ENCODE measurements at regions not wholly inside any gene's neighbourhood (a gene's known extent, or its start where the extent isn't known, plus 50 kb on each side); places are given as distances from the start of the nearest gene placed in this dataset.

GRCh38 chr4:13938299-13938698 is 310.8 kb upstream of the BOD1L1 start:
- Histone ChIP-seq H4K20me1 (ENCODE audit: insufficient read depth) (no peaks in the 10 kb centered on the region), H3K9me2 (no peaks in the 10 kb centered on the region), H3K4me2 (no peak overlapping the region), H3K79me2 (ENCODE audit: insufficient read depth) (no peaks in the 10 kb centered on the region), H3F3A (replicated peaks; ENCODE audit: insufficient read depth) (no peaks in the 10 kb centered on the region), H3K27ac (ENCODE audit: low read depth in 2 of 2, low read length in 1 of 2) (no peak overlapping the region), H3K4me1 (ENCODE audit: control insufficient read depth in 1 of 2, insufficient read depth in 2 of 2, low read depth in 1 of 2, low read length in 1 of 2) (no peaks in the 10 kb centered on the region), H3K27me3 (ENCODE audit: insufficient read depth) (no peaks in the 10 kb centered on the region), H3K36me3 (replicated peaks in 1 of 2; ENCODE audit: control insufficient read depth in 1 of 2, insufficient read depth in 2 of 2, low read length in 1 of 2) (no peaks in the 10 kb centered on the region), H3K9ac (no peak overlapping the region), H3K4me3 (ENCODE audit: low read depth in 2 of 2, low read length in 1 of 2) (no peak overlapping the region), H3K9me3 (no peaks in the 10 kb centered on the region), H2AFZ (ENCODE audit: low read depth) (no peak overlapping the region)
- CTCF ChIA-PET = no interaction called here
- POLR2A ChIA-PET = no interaction called here
- 95% methylated on average over 3 of the region's 3 CpGs for WGBS (ENCODE audit: low lambda C conversion rate)
- TF ChIP-seq USF1 (IDR thresholded peaks at IDR 0.05; ENCODE audit: borderline replicate concordance, low read depth) (no peak), FOSL2 (IDR thresholded peaks at IDR 0.05; ENCODE audit: borderline replicate concordance, low read depth) (no peak), PBX3 (IDR thresholded peaks at IDR 0.05) (no peak), FOXJ3 (CRISPR knock-in tag; IDR thresholded peaks at IDR 0.05) (no peak), RCOR1 (IDR thresholded peaks at IDR 0.05; ENCODE audit: low read length) (no peak), RFX5 (IDR thresholded peaks at IDR 0.05; ENCODE audit: low read length) (no peak), GABPA (IDR thresholded peaks at IDR 0.05; ENCODE audit: low read depth) (no peak), RAD21 (IDR thresholded peaks at IDR 0.05; ENCODE audit: low read length) (no peak), SMC3 (IDR thresholded peaks at IDR 0.05; ENCODE audit: low read depth, low read length) (no peak), RXRA (IDR thresholded peaks at IDR 0.05; ENCODE audit: borderline replicate concordance, low read depth) (no peak), CHD2 (IDR thresholded peaks at IDR 0.05; ENCODE audit: low read length, partially characterized antibody) (no peak), MXI1 (IDR thresholded peaks at IDR 0.05; ENCODE audit: low read depth, low read length) (no peak), GATA2 (CRISPR knock-in tag; IDR thresholded peaks at IDR 0.05) (no peak)
- TF ChIP-seq, protein P1, sequence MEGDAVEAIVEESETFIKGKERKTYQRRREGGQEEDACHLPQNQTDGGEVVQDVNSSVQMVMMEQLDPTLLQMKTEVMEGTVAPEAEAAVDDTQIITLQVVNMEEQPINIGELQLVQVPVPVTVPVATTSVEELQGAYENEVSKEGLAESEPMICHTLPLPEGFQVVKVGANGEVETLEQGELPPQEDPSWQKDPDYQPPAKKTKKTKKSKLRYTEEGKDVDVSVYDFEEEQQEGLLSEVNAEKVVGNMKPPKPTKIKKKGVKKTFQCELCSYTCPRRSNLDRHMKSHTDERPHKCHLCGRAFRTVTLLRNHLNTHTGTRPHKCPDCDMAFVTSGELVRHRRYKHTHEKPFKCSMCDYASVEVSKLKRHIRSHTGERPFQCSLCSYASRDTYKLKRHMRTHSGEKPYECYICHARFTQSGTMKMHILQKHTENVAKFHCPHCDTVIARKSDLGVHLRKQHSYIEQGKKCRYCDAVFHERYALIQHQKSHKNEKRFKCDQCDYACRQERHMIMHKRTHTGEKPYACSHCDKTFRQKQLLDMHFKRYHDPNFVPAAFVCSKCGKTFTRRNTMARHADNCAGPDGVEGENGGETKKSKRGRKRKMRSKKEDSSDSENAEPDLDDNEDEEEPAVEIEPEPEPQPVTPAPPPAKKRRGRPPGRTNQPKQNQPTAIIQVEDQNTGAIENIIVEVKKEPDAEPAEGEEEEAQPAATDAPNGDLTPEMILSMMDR (IDR thresholded peaks at IDR 0.05) = no peak
- TF ChIP-seq, protein P2, sequence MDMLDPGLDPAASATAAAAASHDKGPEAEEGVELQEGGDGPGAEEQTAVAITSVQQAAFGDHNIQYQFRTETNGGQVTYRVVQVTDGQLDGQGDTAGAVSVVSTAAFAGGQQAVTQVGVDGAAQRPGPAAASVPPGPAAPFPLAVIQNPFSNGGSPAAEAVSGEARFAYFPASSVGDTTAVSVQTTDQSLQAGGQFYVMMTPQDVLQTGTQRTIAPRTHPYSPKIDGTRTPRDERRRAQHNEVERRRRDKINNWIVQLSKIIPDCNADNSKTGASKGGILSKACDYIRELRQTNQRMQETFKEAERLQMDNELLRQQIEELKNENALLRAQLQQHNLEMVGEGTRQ (IDR thresholded peaks at IDR 0.05; ENCODE audit: borderline replicate concordance, low read depth, low read length) = no peak
- TF ChIP-seq, protein P3, sequence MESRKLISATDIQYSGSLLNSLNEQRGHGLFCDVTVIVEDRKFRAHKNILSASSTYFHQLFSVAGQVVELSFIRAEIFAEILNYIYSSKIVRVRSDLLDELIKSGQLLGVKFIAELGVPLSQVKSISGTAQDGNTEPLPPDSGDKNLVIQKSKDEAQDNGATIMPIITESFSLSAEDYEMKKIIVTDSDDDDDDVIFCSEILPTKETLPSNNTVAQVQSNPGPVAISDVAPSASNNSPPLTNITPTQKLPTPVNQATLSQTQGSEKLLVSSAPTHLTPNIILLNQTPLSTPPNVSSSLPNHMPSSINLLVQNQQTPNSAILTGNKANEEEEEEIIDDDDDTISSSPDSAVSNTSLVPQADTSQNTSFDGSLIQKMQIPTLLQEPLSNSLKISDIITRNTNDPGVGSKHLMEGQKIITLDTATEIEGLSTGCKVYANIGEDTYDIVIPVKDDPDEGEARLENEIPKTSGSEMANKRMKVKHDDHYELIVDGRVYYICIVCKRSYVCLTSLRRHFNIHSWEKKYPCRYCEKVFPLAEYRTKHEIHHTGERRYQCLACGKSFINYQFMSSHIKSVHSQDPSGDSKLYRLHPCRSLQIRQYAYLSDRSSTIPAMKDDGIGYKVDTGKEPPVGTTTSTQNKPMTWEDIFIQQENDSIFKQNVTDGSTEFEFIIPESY (IDR thresholded peaks at IDR 0.05; ENCODE audit: borderline replicate concordance, low read depth) = no peak
- TF ChIP-seq, protein P4, sequence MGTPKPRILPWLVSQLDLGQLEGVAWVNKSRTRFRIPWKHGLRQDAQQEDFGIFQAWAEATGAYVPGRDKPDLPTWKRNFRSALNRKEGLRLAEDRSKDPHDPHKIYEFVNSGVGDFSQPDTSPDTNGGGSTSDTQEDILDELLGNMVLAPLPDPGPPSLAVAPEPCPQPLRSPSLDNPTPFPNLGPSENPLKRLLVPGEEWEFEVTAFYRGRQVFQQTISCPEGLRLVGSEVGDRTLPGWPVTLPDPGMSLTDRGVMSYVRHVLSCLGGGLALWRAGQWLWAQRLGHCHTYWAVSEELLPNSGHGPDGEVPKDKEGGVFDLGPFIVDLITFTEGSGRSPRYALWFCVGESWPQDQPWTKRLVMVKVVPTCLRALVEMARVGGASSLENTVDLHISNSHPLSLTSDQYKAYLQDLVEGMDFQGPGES (IDR thresholded peaks at IDR 0.05; ENCODE audit: low read depth, low read length) = no peak
- TF ChIP-seq, protein P5, sequence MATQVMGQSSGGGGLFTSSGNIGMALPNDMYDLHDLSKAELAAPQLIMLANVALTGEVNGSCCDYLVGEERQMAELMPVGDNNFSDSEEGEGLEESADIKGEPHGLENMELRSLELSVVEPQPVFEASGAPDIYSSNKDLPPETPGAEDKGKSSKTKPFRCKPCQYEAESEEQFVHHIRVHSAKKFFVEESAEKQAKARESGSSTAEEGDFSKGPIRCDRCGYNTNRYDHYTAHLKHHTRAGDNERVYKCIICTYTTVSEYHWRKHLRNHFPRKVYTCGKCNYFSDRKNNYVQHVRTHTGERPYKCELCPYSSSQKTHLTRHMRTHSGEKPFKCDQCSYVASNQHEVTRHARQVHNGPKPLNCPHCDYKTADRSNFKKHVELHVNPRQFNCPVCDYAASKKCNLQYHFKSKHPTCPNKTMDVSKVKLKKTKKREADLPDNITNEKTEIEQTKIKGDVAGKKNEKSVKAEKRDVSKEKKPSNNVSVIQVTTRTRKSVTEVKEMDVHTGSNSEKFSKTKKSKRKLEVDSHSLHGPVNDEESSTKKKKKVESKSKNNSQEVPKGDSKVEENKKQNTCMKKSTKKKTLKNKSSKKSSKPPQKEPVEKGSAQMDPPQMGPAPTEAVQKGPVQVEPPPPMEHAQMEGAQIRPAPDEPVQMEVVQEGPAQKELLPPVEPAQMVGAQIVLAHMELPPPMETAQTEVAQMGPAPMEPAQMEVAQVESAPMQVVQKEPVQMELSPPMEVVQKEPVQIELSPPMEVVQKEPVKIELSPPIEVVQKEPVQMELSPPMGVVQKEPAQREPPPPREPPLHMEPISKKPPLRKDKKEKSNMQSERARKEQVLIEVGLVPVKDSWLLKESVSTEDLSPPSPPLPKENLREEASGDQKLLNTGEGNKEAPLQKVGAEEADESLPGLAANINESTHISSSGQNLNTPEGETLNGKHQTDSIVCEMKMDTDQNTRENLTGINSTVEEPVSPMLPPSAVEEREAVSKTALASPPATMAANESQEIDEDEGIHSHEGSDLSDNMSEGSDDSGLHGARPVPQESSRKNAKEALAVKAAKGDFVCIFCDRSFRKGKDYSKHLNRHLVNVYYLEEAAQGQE (IDR thresholded peaks at IDR 0.05; ENCODE audit: low read depth, low read length) = no peak
- no peak for DNase-seq

Measured in SK-N-SH (cell line).